Urothelium cell line (cell line): ENCODE measurements at regions not wholly inside any gene's neighbourhood (a gene's known extent, or its start where the extent isn't known, plus 50 kb on each side); places are given as distances from the start of the nearest gene placed in this dataset.
A peak's percentile ranks its signal among the peaks of the same experiment; 100 is the strongest.

Source experiments
- DNase-seq: peaks from one replicate; pipeline ENCODE4 v3.0.0; 2011; ENCODE audit warnings: low spot score, mixed read lengths
- FAIRE-seq: peaks from 2 replicates; lab custom pipeline; 2011; peaks lifted over from hg19 to GRCh38; lab: Jason Lieb, UNC

DNA sequence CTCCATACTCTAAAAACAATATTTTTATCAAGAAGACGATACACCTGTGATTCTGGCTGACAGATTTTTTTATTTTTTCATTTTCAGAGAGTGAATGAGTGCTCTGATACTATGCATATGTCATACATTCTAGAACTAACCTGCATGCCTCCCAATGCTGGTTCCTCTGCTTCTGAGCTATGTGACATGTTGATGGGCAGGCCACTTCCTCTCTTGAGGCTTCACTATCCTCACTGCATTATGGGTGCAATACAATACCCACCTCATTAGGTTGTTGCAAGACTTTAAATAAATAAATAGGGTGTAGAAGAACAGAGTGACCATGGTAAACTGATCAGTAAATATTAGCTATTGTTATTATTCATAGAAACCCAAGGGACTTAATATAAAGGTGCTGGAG lies 408.3 kb downstream of the HNRNPD start:
- DNase-seq (no peak), FAIRE-seq (no peak)

DNA sequence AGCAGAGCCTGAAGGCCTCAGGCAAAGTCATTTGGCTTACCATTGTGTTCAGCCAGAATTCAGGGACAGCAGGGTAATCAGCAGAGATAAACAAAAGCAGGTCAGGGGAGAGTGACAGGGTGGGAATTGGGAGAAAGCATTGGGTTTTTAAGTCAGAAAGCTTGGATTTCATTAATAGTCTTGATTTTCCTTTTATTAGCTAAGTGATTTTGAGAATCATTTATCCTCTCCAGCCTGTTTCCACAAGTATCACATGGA lies 410.1 kb downstream of the HNRNPD start:
- DNase-seq (no peak), FAIRE-seq (no peak)

DNA sequence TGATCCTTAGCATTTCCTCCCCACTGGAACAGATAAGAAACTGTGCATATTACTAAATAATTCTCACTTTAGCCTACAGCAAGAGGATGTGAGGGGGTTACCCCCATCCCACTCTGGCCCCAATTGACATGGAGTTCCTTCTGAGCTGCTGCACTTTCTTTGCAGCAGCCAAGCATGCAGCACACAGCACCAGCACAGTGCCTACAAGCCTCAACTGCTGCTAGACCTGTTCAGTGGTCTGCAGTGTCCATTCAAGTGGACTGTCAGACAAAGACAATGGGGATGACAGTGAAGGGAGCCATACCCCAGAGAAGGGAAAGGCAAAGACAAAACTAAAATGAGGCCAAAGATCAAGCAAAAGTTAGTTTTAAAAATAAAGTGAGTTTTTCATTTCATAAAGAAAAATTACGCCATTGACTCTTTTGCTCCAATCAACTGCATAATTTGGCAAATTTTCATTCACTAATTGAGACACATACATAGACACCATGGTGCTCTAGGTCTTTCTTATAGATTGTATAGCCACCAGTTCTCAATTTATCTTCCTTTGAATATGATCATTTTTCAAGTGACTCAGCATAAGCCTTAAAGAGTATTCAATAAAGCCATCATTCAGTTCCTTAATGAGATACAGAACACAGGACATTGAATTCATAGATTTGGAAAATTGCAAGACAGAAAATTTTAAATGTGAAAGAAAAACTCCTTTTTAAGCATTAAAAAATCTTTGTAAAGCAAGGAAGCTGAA lies 410.6 kb downstream of the HNRNPD start:
- no peak for DNase-seq
- FAIRE-seq = no peak

DNA sequence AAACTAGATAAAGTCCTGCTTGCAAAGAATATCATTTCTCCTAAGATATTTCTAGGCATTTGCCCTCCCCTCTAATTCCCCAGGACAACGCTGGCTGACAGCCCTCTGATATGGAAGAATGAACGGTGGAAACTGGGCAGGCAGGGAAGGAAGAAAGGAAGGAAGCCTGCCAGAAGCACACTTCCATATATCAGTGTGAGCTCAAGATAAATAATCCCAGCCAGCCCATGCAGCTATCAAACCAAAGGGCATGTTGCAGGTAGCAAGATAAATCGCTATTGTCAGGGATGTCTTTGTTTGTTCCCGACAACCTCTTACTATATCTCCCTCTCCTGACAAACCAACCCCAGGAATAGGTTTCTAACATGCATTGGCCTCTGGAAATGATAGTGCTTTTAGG lies 412.8 kb downstream of the HNRNPD start:
- DNase-seq (no peak), FAIRE-seq (no peak)

DNA sequence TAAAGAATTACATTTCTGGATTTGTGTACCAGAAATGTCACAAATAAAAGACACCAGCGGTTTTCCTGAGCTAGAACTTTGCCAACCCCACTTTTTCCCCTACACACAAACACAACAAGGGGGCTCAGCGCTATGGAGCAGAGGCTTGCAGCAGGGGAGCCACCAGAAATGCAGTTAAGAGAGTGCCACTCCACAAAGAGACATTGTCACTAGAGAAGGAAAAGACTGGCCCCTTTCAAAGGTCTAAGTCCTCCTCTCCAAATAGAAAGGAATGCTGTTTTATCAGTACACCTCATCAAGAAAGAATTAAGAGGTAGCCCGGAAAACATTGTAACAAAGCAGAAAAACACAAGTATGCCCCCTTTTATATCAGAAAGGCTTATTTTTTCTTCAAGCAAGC lies 419.5 kb downstream of the HNRNPD start:
- DNase-seq (no peak), FAIRE-seq (no peak)

DNA sequence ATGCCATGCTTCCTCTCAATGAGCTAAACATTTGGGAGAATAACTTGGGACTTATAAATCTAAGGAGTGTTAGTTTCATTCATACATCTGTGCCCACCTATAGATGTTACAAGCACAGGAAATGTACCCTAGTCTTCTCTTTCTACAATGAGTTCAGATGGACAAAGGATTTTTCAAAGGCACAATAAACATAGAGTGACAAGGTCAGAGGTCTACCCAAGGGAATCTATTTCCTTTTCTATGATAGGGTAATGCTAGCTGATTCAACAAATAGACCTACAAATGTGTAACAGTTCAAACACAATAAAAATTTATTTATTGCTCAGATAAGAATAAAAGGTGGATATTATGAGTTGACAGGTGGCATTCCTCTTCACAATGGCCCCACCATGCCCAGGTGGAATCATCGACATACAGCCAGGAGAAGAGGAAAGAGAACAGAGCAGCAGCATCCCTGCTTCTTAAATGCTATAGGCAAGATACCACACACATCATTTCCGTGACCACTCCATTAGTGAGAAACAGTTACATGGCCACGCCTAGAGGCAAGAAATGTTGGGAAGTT lies 421.8 kb downstream of the HNRNPD start:
- FAIRE-seq (no peak), DNase-seq (no peak)

DNA sequence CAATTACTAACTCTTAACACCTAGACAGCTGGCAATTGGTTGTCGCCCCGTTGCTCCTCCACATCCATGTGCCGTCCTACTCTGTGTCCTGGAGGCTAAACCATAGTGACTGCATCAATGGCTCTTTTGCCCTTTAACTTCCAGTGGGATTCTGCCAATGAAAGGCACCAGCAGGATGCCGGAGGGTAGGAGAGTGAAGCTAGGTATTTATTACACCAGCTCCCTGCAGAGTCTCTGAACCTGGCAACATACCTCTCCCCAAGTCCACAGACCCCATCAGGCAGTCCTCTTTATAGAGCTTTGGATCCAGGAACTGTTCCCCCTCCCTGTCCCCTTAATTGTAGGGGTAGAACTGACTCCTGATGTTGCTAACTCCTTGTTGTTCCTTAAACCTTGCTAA lies 426.8 kb downstream of the HNRNPD start:
- DNase-seq (no peak), FAIRE-seq (no peak)

DNA sequence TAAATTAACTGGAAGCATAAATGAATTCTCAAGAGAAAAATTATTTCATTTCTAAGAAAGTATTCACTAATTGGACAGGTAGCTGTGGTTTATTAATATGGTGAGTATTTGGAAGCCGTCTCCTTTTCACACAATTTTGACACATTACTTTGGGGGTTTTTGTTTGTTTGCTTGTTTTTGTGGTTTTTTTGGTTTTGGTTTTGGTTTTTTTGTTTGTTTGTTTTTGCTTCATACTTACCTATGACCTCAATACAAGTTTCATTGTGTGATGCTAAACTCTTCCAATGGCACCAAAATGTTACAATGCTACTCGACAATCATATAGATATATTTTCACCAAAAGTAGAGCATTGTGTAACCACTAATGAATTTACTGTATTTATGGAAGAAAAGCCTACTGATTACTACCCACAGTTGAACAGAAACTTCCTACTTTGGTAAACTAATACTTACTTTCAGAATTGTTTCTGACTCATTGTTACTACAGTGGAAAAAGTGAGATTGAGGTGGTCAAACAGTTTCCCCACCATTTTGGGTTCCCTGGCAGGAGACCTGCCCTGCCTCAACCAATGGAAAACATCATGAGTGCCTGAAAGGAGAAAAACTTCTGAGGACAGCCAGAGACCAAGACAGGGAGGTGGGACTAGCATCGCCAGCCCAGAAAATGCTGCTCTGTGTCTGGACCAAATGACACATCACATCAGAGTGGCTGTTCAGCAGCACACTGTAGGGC lies 443.1 kb downstream of the HNRNPD start:
- DNase-seq (no peak), FAIRE-seq (no peak)

DNA sequence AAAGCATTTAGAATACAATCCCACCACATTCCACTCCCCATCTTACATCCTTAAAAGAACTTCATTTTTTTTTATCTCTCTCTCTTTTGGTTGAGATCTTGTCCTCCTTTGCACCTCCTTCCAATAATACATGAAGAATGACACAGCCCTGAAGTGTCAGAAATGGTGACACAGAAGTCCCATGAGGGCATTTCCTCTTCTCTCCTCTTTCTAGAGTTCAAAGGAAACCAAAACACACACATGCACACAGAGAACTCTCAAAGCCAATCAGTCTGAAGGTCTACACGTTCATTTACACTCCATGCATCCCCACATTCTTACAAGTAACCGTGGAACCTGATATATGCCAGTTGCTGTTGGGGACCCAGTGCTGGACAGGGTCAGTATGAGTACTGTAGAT lies 450.7 kb downstream of the HNRNPD start:
- DNase-seq (no peak), FAIRE-seq (no peak)

DNA sequence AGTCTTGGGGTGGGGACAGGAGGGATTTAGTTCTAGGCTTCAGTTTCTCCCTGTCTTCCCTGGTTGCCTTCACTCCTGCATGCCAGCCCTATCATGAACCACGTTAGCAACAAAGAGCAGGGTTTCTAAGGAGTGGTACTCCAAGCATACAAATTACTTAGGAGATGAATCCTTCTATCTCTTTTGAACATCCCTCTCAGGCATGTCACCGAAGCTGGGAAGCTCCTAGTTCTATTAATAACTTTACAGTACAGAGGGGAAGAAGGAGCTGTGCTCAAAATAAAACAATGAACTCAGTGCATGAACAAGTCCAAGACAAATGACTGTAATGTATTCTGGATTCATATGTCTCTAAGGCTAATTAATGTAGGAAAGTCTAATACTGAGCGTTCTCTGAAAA lies 450.6 kb upstream of the RASGEF1B start:
- no peak for FAIRE-seq
- DNase-seq = no peak

DNA sequence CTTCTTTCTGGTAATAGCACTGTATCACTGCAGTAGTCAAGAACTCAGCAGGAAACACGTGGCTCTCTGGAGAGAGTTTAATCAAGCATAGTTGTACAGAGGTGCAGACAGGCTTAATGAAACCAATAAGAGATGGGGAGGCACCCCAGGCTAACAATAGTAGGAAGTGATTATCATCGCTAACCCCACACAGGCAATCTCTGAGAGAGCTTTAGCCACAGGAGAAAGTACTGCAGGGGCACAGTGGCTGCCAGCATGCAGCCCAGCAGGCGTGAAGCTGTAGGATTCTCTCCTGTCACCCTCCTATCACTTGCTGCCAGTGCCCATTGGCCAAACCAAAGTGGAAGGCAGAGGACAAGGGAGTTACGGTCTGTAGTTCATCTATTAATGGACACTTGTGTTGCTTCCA lies 450.0 kb upstream of the RASGEF1B start:
- DNase-seq (no peak), FAIRE-seq (no peak)

DNA sequence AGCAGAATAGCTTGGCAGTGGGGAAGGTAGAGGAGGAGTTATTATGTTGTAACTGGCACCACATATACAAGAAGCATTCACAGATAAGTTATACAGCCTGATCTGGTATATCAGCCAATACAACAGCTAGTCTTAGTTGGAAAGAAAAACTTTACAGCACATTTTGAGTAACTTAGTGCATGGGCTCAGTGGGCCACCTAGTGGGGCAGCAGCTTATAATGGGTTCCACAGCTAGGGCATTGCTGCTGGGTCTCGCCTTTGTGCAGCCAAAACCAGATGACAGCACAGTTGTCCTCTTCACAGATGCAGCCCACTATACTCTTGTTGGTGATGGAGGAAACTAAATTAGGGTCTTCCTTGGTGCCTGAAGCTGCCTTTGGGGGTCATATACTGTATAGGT lies 448.1 kb upstream of the RASGEF1B start:
- no peak for FAIRE-seq
- no peak for DNase-seq

DNA sequence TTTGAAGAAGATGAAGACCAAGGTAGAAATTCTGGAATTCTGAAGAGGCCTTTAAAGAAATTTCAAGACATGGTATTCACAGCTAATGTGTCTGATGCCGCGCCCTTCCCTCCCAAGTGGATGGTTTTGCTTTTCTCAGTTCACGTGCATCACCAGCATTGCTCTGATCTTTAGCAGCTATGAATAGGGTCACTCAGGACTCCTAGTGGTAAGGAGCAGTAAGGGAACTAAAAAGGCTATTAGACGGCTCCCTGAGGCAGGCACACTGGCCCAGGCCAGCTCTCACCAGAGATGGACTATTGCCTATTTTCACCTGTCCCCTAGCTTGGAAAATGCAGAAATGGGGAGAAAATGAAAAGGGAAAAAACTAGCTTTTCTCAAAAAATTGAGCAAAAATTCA lies 447.5 kb upstream of the RASGEF1B start:
- FAIRE-seq (no peak), DNase-seq (peak; percentile 20)

DNA sequence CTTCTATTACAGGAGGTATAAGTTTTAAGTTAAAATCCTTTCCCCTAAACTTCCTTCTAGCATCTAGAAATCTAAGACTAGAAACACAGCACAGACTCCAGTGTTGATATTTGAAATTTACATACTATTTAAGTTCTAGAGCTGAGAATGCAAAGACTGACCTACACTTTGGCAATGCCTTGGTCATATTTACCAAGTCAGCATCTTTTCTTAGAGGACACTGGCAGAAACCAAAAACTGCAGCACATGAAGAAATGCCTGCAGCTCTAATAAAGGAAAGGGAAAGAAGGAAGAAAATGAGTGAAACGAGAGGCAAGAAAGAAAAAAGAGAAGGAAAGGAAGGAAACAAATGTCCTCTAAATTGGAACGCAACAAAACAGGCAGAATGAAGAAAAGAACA lies 443.7 kb upstream of the RASGEF1B start:
- FAIRE-seq = no peak
- DNase-seq = no peak

DNA sequence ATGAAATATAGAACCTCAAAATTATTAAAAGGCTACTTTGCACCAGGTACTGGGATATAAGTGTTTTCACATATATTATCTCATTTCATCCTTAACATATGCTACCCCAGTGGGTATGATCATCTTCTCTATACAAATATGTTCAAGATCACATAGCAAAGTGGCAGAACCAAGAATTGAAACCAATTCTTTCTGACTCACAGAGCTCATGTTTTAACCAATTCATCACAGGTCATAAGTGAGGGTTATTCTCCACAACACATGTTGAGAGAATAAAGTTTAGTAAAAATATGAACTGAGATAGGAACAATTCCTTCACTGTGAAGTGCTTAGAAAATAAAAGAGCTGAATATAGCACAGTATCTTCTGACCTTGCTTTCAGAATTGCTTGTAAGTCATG lies 442.9 kb upstream of the RASGEF1B start:
- DNase-seq (no peak), FAIRE-seq (no peak)

DNA sequence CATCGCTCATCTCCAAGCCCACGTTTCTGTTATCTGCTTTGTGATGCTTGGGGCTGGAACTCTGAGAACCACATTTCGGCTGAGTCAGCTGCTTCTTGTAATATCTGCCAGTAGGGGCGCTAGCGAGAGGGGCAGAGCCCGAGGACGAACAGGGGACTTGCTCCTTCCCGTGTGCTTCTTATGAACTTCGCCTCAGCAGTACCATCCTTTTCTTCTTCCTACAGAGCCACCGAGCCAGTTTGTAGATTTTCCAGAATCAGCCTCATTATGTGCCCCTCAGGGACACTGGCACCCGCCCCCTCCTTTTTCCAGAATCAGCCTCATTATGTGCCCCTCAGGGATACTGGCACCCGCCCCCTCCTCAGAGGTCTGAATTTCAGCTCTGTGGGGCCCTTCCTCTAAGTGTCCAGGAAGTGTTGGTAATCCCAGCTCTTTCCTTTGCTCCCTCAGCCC lies 441.7 kb upstream of the RASGEF1B start:
- peak; percentile 67 for DNase-seq

DNA sequence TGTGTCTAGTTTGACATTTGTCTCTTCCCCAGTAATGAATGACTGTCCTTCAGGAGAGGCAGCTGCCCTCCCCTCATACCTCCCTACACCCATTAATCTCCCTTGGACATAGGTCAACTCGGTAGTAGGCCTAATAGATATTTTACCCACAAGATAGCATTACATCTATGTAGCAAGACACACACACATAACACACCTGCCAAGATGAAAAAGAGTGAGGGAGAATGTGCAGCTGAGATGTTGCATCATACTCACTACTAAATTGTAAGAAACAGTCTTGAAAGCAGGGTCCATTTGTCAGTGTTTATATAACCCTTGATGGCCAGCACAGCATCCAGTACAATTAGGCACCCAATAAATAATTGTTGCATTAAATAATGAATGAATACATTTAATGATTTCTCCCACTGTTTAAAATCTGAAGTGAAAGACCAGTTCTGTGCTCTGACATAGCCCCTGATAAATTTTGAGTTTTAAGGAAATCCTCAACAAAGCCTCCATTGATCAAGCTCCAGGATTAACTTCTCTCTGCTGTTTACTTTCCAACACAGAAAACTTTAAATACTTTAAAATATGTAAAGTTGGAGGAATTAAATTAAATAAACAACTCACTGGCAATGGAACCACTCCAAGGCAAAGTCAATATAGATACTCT lies 440.8 kb upstream of the RASGEF1B start:
- DNase-seq (no peak), FAIRE-seq (no peak)

More for the DNA sequence above, 441.7 kb upstream of the RASGEF1B start:
- no peak for FAIRE-seq

DNA sequence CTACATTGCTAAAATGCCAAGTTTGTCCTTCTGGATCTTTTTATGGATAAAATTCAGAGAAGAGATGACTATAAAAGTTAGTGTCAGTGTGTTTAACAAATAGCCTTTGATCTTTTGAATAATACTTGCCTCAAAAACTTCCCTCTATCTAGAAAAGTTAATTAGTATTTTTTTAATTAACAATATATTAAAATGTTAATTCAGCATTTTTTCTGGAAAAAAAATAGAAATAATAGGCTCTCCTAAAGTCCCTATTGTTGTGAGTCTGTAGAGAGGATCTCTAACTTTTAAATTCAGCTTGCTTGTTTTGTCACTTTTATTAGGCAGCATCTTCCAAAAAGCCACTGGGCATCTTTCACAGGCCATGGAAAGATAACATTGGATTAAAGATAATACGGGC lies 435.2 kb upstream of the RASGEF1B start:
- FAIRE-seq = no peak
- no peak for DNase-seq

DNA sequence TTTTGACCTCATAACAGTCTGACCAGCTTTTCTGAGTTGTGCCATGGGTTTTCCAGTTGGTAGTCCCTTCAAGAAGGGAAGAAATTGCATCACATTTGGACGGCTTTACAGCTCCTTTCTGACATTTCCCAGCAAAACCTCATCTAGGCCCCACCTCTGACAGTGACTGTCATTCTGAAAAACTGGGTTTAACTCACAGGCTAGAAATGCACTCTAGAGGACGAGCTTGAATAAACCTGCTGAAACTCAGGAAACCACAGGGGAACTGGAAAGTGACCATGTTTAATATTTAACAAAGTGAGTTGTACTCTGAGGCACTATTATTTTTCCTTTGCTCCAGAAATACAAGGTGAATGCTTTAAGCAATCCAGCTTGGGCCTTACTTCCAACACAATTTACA lies 434.3 kb upstream of the RASGEF1B start:
- DNase-seq = no peak
- no peak for FAIRE-seq

DNA sequence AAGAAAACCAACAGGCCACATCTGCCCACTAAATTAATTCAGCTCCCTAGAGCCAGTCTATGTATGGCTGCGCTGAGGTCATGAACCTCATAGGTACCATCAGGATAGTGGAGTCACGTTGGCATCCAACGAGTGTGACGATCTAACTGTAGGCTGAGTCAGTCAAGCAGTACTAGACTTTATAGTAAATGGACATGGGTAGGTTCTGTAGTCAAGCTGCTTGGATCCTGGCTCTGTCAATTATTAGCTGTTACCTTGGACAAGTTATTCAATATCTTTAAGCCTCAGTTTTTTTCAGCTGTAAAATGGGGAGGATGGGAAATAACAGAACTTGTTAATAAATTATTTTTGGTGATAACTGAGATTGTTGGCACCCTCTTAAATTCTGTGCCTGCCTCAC lies 432.4 kb upstream of the RASGEF1B start:
- DNase-seq (no peak), FAIRE-seq (no peak)

DNA sequence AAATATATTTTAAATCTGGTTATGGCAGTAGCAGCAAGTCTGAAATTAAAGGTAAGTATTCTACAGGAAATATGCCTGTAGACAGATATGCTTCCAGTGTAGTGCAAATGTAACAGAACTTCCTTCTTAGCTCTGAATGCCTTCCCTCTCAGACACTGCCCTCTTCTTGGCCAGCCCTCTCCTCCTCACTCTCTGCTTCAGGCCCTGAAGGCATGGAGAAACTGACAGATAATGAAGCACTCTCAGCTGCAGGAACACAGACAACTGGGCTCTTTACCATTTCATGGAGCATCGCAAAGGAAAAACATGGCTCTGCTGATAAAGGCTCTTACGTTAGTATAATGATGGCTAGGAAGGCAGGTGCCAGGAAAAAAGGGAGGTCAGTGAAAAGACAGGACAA lies 431.5 kb upstream of the RASGEF1B start:
- DNase-seq (no peak), FAIRE-seq (no peak)
